NCI-H1092 treated with DMSO at 0.1 percent for 48 hours (cell line): ENCODE measurements at regions not wholly inside any gene's neighbourhood (a gene's known extent, or its start where the extent isn't known, plus 50 kb on each side); places are given as distances from the start of the nearest gene placed in this dataset.

Source experiments
- DNase-seq: peaks from one replicate; lab custom pipeline; 2025; lab: John Stamatoyannopoulos, UW

DNA sequence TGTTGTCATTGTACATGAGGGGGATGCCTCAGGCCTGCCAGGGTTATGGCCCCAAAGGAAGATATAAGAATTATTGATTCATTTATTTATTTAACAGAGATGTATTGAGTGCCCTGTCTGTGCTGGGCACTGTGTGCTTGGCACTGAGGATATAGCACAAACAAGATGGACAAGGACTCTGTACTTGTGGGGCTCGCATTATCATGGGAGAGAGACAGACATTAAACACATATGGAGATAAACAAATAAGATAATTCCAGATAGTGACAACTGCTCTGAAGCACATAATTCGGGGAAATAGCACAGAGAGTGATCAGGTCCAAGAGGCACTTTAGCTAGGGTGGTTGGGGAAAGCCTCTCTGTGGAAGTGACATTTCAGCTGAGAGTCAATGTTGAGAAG lies 119.8 kb upstream of the ARHGAP20 start:
- no peak for DNase-seq

DNA sequence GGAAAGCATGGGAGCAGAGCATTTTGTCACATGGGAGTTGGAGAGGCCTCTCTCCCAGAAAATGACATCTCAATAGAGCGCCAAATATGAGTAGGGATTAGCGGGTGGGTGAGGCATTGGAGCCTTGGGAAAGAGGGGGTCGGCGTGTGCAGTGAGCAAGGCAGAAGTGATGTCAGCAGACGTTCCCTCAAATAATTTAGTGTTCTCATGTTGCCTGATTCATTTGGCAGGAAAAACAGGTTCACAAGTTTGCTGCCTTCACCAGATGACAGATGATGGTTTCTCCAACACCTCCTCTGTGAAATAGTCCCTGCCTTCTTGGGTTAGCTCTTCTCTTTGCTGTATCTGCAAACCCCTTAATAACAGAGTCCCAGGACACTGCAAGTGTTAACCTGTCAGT lies 118.5 kb upstream of the ARHGAP20 start:
- no peak for DNase-seq

DNA sequence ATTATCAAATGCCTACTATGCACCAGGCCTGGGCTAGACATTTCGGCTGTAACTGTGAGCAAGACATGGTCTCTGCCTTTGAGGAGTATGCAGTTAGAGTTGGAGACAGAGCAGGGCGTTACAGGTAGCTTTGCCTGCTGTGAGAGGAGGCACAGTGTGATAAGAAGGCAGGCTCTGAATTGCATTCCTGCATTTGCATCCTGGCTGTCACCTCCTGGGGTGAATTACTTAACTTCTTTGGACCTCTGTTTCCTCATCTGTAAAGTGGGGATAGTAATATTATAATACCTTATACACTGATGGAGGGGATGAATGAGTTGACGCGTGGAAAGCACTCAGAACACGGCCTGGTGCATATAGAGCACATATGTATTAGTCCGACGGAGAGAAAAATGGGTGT lies 118.1 kb upstream of the ARHGAP20 start:
- no peak for DNase-seq

DNA sequence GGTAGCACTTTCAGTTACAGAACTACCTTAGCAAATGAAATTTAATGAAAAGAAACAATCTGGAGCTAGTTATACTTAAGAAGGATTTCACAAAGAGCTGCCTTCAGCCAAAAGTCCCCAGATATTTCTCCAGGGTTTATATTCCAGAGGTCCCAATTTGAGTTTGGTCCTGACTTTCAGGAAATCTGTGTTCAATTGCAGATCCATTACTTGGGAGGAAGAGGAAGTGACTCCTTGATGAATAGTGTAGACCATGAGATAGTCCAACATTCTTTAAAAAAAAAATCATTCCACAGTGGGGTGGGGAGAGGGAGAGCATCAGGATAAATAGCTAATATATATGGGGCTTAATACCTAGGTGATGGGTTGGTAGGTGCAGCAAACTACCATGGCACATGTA lies 117.6 kb upstream of the ARHGAP20 start:
- no peak for DNase-seq

DNA sequence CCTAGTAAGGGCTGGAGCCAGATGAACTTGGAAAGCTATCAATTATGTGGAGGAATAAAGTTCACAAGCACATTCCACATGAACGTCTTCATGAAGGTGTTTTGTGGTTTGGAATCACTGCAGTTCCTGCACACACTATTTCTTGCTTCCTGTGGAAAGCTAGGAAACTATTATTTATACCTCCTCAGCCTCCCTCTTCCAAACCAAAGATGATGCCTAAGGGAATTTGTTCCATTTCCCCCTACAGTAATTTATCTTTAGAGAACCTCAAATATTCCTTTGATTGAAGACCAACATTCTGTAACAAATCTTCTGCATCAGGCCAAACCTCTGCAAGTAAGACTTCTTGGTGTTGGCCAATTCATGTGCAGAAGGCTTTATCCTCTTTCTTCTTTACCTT lies 115.8 kb upstream of the ARHGAP20 start:
- no peak for DNase-seq

DNA sequence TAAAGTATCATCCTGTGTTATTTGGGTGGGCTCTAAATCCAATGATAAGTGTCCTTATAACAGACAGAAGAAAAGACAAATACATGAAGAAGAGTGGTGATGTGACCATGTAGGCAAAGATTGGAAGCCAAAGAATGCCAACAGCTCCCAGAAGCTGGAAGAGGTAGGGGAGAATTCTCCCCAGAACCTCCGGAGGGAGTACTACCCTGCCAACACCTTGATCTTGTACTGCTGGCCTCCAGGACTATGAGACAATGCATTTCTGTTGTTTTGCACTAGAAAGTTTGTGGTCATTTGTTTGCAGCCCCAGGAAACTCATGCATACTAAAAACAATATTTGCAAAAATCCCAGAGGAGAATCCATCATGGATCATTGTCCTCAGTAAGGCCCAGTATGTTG lies 115.0 kb upstream of the ARHGAP20 start:
- DNase-seq, result no peak

DNA sequence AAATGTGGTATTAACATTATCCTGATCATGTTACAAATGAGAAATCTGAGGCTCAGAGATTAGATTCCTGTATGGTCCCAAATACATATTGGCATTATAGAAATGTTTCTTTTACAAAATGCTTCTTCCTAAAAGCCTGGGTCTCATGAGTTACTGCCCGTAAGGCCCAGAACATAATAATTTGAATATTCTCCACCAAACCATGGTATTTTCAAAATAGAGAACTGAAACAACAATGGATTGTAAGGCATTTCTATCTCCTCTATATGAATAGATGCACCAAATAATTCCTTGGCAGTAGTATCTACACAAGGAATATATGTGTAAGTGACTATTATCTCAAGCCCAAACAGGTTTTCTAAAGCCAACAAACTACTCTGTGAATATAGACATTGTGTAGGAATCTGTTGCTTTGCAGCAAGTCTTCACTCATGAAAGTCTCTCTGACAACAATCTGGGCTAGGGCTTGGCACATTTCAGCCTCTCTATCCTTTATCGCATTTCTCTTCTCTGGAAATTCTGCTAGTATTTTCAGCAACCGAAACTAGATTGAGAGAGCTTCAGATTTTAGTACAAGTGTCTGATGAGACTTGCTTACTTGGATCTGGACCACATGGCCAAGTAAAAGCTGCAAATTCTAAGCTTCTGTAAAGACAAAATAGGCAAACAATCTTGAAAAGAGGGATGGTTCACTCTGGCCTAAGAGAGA lies 112.8 kb upstream of the ARHGAP20 start:
- DNase-seq, result no peak

DNA sequence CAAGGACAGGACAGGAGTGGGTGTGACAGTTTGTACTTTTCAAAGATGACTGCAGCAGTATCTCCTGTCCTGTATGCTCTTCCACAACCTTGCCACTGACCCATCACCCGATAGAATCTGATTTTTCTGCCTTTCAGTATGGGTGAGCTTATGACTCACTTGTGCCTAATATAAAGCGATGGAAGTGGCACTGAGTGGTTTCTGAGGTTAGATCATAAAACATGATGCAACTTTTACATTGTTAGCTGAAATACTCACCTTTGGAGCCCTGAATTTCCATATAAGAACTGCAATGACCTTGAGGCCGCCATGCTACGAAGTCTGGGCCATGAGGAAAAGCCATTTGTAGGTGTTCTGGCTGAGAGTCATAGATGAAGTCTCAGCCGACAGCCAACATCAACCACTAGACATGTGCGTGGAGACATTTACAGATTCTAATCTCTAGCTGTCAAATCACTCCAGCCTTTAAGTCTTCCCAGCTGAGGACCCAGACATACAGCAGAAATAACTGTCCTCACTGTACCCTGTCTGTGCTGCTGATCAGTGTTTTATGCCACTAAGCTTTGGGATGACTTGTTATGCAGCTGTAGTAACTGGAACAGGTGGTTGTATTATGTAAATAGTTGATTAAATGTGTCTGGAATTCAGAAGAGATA lies 105.9 kb upstream of the ARHGAP20 start:
- no peak for DNase-seq

DNA sequence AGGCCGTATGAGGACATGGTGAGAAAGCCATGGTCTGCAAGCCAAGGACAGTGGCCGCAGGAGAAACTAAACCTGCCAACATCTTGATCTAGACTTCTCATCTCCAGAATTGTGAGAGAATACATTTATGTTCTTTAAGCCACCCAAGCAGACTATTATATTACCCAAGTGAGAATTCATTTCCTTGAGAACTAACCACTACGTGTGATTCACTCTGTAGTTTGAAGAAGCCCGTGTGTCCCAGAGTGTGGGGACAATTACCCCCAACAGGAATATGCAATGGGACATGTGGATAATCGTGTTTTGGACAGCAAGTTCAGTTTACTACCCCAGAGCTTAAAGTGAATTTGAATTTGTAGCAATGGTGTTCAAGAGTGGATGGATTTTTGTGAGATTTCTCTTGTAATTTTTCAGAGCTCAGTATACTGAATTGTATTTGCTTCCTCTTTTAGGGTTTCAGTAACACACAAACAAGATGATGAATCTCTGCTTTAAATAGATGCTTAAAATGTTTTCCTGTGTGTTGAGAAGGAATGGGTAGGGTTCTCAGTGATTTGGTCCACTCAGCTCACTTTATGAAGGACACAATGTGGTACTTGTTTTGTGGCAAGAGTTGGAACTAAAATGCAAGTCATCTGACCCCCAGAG lies 100.0 kb upstream of the ARHGAP20 start:
- no peak for DNase-seq

DNA sequence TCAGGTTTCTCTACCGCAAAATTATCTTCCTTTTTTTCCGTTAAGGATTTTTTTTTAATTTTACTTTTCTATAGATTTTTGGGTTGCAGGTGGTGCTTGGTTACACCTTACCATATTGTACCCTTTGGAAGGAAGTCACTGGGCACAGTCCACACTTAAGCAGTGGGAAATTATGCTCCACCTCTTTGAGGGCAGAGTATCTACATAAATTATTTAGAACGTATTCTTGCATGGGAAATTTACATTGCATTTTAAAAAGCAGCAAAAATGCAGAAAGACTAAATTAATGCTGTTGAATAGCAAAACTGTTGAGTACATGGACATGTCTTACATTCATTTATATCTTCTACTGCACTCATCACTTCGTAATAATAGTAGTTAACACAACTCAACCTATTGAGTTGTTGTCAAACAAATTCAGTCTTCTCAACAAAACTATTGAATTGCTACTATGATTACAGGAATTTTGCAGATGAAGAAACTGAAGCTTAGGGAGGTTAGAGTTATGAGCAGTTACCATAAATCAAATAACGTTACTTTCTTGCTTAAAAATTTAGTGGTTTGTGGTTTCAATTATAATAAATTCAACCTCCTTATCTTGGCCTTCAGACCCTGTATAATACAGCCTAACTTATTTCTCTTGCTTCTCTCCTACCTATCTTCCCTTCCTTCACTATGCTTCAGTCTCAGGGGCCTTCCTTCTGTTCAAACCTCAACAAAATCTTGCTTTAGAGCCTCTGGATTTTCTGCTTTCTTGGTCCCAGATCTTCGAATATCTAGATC lies 97.4 kb upstream of the ARHGAP20 start:
- no peak for DNase-seq

DNA sequence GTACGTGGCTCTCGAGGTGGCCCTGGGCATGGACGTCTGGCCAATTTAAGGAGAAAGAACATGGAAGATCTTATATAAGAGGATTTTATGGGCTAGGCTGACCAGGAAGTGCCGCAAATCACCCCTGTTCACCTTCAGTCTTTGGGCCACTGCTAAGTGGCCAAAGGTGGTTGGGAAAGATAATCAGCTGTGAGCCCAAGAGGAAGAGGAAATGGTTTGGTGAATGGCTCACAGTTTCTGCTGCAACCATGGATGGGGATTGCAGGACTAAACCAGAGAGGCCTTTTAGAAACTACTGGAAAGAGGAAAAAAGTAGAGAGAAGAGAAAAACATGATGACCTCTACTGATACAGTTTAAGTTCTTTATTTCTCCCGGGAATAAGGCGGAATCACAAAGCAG lies 96.0 kb upstream of the ARHGAP20 start:
- no peak for DNase-seq

DNA sequence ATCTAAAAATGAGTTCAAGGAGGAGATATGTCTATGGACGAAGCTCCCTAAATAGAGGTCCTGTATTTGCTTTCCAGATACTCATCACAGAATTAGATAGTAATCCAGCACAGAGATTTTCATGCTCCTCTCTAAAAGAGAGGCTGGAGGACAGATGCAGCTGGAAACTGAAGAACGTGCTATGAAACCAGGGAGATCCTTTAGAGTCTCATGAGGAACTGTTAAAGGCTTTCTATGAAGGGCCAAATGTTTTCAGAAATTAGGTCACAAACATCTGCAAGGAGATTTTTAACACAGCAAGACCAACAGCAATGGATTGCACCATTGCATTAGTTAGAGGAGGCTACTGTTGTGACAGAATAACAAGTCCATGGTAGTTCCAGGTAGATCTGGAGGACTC lies 95.6 kb upstream of the ARHGAP20 start:
- no peak for DNase-seq

DNA sequence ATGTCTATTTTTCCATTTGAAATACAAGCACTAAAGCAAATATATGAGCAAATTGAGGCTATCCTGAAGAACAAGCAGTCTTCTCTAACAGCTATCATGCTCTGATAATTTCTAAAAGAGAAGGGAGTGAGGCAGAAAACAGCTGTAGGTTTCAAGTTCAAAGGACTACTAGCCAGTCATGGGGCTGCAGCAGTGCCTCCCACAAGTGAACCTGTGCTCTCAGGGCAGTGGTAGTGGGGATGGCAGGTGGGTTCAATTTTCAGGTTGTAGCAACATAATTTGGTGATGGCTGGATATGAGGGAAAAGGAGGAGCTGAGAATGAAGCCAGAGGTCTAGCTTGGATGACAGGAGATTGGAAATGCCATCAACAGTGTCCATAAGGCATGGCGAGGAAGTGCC lies 93.5 kb upstream of the ARHGAP20 start:
- DNase-seq, result no peak

DNA sequence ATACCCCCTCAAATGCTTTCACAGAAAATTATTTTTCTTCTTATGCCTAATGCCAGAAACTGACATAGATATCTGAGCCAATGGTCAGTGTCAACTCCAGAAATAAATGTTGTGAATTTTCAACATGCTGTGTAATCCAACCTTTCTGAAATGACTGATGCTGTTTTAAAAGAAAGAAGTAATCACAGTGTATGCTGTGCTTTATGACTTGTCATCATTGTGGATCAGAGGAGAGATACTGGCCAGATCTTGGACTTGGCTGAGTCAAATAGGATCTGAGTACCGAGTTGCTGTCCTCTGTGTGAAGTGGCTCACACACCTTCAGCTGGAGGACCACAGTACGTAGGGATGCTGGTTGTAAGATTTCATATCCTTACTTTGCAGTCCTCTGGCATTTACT lies 89.9 kb upstream of the ARHGAP20 start:
- no peak for DNase-seq

DNA sequence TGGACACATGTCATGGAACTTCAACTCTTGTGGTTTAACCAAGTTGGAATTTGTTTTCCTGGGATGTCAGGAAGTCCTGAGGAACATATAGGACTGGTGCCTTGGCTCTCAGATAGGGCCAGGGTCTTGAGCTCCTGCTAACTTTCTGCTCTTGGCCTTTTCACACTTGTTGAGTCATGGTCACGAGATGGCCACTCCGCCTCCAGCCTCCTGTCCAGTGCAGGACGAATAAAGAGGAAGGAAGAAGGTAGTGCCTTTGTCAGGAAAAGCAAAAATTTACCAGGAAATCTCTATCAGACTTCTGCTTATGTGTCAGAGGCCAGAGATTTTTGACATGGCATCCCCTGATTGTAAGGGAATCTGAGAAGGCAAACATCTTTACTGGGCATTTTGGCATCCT lies 89.1 kb upstream of the ARHGAP20 start:
- no peak for DNase-seq

DNA sequence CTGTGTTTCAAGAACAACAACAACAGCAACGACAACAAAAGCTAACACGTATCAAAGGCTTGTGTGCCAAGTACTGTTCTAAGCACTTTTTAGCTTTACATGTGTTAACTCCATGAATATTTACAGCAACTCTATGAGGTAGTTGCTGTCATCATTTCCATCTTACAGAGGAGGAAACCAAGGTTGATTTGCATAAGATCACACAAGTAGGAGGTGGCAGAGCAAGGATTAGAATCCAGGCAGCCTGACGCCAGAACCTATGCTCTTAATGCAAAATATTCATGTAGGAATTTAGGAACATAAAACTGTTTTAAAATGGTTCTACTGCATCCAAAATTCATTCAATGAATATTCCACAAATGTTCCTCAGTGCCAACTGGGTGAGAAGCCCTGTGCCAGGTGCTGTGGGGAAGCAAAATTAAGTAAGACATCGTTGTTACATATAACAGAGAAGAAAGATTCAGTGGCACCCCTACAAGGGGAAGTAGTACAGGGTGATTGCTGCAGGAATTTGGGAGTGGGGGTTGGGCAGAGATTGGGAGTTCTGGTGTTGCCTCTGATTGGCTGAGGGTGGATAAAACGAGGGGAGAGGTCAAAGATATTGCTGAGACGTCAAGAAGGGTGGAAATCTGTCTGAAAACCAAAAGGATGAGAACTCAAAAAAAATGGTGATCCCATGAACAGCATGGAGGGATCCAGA lies 86.1 kb upstream of the ARHGAP20 start:
- DNase-seq, result no peak

DNA sequence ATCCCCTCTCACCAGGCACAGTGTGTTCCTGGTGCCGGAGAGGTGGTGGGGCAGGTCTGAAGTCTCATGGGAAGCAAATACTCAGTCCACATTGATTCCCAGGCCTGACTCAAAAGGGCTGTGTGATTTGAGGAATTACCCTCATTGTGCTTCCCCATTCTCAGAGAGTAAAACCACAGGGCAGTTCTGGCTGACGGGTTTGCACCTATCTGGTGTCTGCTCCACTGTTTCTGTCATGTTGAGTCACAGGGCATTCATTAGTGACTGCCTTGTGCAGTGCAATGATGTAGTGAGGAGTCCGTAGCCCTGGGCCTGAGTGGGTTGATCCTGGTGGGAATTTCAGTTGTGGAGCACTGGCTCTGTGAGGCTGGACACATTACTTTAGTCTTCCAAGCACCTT lies 85.2 kb upstream of the ARHGAP20 start:
- no peak for DNase-seq

DNA sequence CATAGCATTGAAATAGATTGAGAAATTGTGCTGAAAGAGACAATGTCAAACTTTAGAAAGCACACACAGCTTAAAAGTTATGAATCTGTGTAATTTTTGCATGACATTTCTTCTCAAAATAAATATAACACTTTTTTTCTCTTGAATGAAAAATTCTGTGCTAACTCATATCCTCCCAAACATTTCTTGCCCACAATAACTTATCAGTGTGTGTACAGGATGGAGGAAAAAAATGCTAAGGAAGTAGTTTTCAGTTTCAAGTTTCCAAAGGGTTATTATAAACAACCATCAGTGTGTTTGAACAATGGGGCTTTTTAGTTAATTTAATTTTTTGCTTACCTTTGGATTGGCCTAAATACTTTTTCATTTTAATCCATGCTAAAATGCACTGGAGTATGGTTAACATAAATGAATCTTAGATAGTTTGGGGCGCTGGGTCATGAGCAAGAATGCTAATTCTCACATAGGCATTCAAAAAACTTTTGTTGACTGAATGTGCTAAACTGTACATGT lies 82.9 kb upstream of the ARHGAP20 start:
- no peak for DNase-seq

DNA sequence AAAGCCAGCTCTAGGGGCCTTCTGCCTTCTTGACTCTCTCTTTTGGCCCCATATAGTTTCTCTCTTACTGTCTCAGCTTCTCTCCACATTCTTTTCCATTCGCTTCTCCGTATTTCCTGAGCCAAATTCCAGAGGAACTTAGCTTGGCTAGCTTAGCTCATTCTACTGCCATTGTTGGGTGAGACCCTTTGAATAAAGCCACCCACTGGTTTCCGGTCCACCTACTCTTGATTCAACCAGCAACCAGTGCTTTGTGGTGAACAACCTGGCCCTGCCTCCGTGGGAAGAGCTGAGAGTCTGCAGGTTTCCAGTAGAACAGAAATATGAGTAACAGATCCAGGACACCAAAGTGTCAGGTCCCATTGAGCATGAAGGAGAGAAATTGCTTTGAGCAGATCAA lies 81.3 kb upstream of the ARHGAP20 start:
- DNase-seq, result no peak

DNA sequence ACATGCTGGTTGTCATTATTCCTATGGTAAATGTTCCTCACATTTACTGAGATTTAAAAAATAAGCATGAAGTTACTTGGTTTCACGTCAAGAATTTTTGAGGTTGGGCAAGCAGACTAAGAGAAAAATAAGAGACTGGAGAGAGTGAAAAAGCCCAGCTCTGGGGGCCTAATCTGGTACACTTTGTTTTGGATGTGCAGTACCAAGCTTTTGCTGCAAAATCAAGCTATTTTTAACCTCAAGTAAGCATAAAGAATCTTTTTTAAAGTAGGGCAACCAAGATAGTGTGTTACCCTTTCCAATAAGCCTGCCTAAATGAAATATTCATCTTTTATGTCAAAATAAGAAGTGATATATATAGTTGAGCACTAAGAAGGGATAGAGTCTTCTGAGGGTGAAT lies 79.4 kb upstream of the ARHGAP20 start:
- DNase-seq, result no peak

DNA sequence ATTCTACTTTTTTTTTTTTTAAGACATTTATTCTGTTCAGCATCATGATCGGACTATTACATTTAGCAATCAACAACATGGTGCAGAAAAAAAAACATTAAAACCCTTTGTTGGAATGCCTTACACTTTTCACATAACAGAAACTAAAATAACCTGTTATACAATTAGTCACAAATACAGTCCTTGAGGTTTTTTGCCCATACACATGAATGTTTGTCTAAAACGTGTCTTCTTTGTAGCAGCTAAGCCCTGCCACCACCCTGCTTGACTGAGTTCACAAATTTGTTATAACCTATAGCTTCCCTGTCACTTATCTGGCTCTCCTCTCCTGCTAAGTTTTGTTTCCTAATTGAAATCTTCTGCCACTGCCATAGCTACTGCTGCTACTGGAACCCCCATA lies 75.4 kb upstream of the ARHGAP20 start:
- DNase-seq, result no peak
